Endothelial cell of umbilical vein (primary cell): ENCODE measurements at regions not wholly inside any gene's neighbourhood (a gene's known extent, or its start where the extent isn't known, plus 50 kb on each side); places are given as distances from the start of the nearest gene placed in this dataset.

ENCODE experiments used
- CTCF ChIP-seq, 2 donors: IDR thresholded peaks; 1 replicate in 1 of 2; 2 replicates in 1 of 2; pipeline ENCODE4 v1.5.1; 2011; ENCODE audit warnings: low read length in 2 of 2, mild to moderate bottlenecking in 2 of 2, moderate library complexity in 2 of 2, control low read depth in 1 of 2, inconsistent platforms in 1 of 2, low read depth in 1 of 2; ENCODE audit not compliant: insufficient read depth in 1 of 2; ENCODE audit errors: extremely low read depth in 1 of 2
- EZH2 ChIP-seq: IDR thresholded peaks from 2 replicates; pipeline ENCODE4 v1.6.1; 2012; ENCODE audit warnings: borderline replicate concordance, low read depth, mild to moderate bottlenecking, moderate library complexity, low read length, inconsistent platforms; ENCODE audit not compliant: severe bottlenecking
- FOS ChIP-seq: IDR thresholded peaks from 2 replicates; pipeline ENCODE4 v1.6.1; 2011; ENCODE audit warnings: mild to moderate bottlenecking, low read length, moderate library complexity, borderline replicate concordance; ENCODE audit not compliant: insufficient read depth
- GATA2 ChIP-seq: IDR thresholded peaks from 2 replicates; pipeline ENCODE4 v1.7.0; 2011; ENCODE audit warnings: low read depth, mild to moderate bottlenecking, moderate library complexity, mixed read lengths, low read length; ENCODE audit not compliant: insufficient read length, insufficient read depth
- JUN ChIP-seq: IDR thresholded peaks from 2 replicates; pipeline ENCODE4 v1.6.1; 2011; ENCODE audit warnings: borderline replicate concordance, low read depth; ENCODE audit not compliant: insufficient read length, insufficient read depth
- MAX ChIP-seq: IDR thresholded peaks from 2 replicates; pipeline ENCODE4 v1.6.1; 2011; ENCODE audit not compliant: insufficient read depth, insufficient read length
- MYC ChIP-seq: IDR thresholded peaks from one replicate; pipeline ENCODE4 v1.6.1; 2011; ENCODE audit warnings: mild to moderate bottlenecking, low read depth, low read length
- POLR2A ChIP-seq: IDR thresholded peaks from 2 replicates; pipeline ENCODE4 v1.6.1; 2012; ENCODE audit warnings: low read depth, mild to moderate bottlenecking, control low read depth, low read length
- POLR2AphosphoS5 ChIP-seq: IDR thresholded peaks from 2 replicates; pipeline ENCODE4 v1.6.1; 2012; ENCODE audit warnings: low read depth, mild to moderate bottlenecking, control low read depth, low read length, moderate library complexity; ENCODE audit not compliant: insufficient read depth

- TF ChIP-seq POLR2A (no peak), CTCF (IDR thresholded peaks at IDR 0.05; ENCODE audit: extremely low read depth in 1 of 2, insufficient read depth in 1 of 2, low read depth in 1 of 2, low read length in 2 of 2) (no peak), GATA2 (no peak), MYC (no peak), POLR2AphosphoS5 (no peak), EZH2 (no peak), MAX (no peak), JUN (no peak), FOS (no peak)
These were observed 541.9 kb downstream of the TMX3 start for GRCh38 chr18:68172842-68173549.
